Stomach (tissue), 4 donors: ENCODE measurements at regions not wholly inside any gene's neighbourhood (a gene's known extent, or its start where the extent isn't known, plus 50 kb on each side); places are given as distances from the start of the nearest gene placed in this dataset.

ENCODE experiments used
- CTCF ChIP-seq, 7 experiments: fragments of 450-650 bp in 4 of 7; fragments of 200-600 bp in 3 of 7; sonication (generic) in 3 of 7; IDR thresholded peaks; one replicate each; pipeline ENCODE4 v1.5.1; 2016 to 2019; ENCODE audit warnings: antibody characterized with exemption in 7 of 7, control low read depth in 2 of 7, mild to moderate bottlenecking in 1 of 7
- POLR2A ChIP-seq, 4 donors: fragments of 450-650 bp; IDR thresholded peaks; one replicate each; pipeline ENCODE4 v1.6.1; 2016; ENCODE audit warnings: antibody characterized with exemption in 4 of 4, control low read depth in 2 of 4, mild to moderate bottlenecking in 1 of 4, moderate library complexity in 1 of 4
- POLR2AphosphoS5 ChIP-seq, 3 donors: sonication (generic); formaldehyde crosslinking; IDR thresholded peaks; one replicate each; pipeline ENCODE4 v1.6.1; 2016; ENCODE audit warnings: antibody characterized with exemption in 3 of 3

DNA sequence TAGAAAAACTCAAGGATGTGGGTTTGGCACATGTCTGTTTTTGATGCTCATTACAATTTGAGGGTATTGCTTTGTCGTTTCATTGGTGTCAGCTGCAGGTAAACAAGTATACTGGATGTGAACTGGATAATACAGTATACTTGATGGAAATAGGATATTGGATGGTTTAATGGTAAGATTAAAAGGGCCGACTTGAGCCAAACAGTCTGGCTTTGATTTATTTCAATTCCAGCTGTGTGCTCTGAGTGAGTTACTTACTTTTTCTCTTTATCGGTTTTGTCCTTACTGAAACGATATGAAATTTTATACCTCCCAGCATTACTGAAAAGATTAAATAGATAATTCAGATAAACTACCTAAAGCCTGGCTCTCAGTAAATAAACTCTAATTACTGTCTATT is 227.6 kb downstream of the ASXL3 start:
- TF ChIP-seq CTCF (IDR thresholded peaks at IDR 0.05): no peak
- TF ChIP-seq POLR2A (IDR thresholded peaks at IDR 0.05): no peak
- no peak for TF ChIP-seq POLR2AphosphoS5 (IDR thresholded peaks at IDR 0.05)
